ENCODE measurements at regions not wholly inside any gene's neighbourhood (a gene's known extent, or its start where the extent isn't known, plus 50 kb on each side); places are given as distances from the start of the nearest gene placed in this dataset.

DNA sequence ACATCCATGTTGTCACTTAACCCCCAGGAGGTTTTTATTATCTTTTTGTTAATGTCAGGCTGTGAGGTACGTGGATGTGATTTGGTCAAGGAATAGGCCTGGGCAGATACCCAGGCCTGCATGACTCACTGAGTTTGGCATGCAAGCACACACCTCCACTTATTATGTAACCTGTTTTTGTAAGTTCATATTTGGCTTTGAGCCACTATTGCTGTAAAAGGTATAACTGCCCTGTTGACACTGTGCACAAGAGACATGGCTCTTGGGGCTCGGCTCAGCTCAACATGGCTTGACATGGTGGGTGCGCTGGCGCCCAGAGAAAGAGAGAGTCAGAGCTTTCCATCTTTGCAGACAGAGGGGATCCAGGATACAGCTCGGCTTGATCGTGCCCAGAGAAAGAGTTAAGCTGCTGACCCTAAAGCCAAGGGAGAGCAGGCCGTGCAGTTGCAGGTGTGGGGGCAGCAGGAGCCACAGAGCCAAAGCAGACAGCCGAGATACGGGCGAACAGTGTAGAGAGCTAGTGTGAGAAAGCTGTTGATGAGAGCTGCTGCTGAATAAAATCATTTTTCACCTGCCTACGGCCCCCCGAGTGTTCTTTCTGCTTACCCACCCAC is 67.9 kb upstream of the UNC13C start:
- TF ChIP-seq TAF1 (IDR thresholded peaks at IDR 0.05; ENCODE audit: borderline replicate concordance, insufficient read depth, low read length) = no peak
- TF ChIP-seq FOXP2 (optimal IDR thresholded peaks at IDR 0.05; ENCODE audit: borderline replicate concordance, extremely low read depth, extremely low read length, insufficient read depth) = no peak
- no peak for TF ChIP-seq POLR2AphosphoS5 (IDR thresholded peaks at IDR 0.05; ENCODE audit: low read depth, low read length)
- TF ChIP-seq, protein P1, sequence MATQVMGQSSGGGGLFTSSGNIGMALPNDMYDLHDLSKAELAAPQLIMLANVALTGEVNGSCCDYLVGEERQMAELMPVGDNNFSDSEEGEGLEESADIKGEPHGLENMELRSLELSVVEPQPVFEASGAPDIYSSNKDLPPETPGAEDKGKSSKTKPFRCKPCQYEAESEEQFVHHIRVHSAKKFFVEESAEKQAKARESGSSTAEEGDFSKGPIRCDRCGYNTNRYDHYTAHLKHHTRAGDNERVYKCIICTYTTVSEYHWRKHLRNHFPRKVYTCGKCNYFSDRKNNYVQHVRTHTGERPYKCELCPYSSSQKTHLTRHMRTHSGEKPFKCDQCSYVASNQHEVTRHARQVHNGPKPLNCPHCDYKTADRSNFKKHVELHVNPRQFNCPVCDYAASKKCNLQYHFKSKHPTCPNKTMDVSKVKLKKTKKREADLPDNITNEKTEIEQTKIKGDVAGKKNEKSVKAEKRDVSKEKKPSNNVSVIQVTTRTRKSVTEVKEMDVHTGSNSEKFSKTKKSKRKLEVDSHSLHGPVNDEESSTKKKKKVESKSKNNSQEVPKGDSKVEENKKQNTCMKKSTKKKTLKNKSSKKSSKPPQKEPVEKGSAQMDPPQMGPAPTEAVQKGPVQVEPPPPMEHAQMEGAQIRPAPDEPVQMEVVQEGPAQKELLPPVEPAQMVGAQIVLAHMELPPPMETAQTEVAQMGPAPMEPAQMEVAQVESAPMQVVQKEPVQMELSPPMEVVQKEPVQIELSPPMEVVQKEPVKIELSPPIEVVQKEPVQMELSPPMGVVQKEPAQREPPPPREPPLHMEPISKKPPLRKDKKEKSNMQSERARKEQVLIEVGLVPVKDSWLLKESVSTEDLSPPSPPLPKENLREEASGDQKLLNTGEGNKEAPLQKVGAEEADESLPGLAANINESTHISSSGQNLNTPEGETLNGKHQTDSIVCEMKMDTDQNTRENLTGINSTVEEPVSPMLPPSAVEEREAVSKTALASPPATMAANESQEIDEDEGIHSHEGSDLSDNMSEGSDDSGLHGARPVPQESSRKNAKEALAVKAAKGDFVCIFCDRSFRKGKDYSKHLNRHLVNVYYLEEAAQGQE (IDR thresholded peaks at IDR 0.05; ENCODE audit: insufficient read depth in 1 of 2, low read depth in 2 of 2, low read length in 2 of 2) = no peak
- TF ChIP-seq SIN3A (IDR thresholded peaks at IDR 0.05; ENCODE audit: borderline replicate concordance, insufficient read depth, low read length) = no peak

DNA sequence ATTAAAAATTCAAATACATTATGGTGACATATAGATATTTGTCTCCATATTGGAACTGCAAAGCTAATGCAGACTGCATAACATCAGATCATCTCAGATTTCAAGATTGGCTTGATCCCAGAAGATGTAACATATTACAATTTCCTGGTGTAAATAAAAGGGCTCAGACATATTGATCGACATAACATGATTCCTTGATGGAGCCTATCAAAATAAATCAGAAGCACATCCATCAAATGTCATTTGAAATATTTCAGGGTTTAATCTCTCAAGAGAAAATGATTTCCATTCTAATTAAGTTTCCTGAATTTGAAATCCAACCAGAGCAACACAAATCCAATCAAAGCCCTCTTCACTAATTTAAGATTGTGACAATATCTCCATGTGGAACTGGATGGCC is 75.1 kb upstream of the UNC13C start:
- no peak for TF ChIP-seq TAF1 (IDR thresholded peaks at IDR 0.05; ENCODE audit: borderline replicate concordance, insufficient read depth, low read length)

DNA sequence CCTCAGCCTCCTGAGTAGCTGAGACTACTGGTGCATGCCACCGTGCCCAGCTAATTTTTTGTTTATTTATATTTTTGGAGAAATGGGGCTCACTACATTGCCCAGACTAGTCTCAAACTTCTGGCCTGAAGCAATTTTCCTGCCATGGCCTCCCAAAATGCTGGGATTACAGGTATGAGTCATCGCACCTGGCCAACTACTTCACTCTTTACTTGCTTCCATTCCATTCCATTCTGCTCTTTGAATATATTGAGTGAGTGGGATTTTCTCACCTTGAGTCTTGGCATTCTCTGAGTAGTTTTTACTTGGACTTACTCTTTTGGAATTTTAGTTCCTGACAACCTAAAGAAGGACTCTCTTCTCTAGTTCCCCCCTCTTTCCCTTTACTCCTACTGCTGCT is 93.8 kb upstream of the UNC13C start:
- TF ChIP-seq, protein P1 (IDR thresholded peaks at IDR 0.05; ENCODE audit: insufficient read depth in 1 of 2, low read depth in 2 of 2, low read length in 2 of 2) = no peak
- TF ChIP-seq SIN3A (IDR thresholded peaks at IDR 0.05; ENCODE audit: borderline replicate concordance, insufficient read depth, low read length) (no peak), POLR2AphosphoS5 (IDR thresholded peaks at IDR 0.05; ENCODE audit: low read depth, low read length) (no peak), TAF1 (IDR thresholded peaks at IDR 0.05; ENCODE audit: borderline replicate concordance, insufficient read depth, low read length) (no peak)

DNA sequence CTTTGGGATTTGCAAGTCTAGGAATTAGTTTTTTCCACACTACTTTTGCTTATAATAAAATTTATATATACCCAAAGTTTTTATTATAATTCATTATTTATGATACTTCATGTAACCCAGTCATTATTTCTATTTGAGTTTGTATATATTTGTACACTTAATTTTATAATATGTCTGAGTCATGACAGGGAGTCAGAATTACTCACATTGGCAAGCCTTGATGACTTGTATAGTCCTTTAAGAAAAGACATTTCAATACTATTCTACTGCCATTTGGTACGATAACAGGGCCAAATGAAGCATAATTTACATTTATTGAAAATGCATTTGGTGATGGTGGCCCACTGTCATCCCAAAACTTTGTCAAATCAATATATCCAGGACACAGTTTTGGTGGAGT is 95.9 kb upstream of the UNC13C start:
- TF ChIP-seq TAF1 (IDR thresholded peaks at IDR 0.05; ENCODE audit: borderline replicate concordance, insufficient read depth, low read length) (no peak), POLR2AphosphoS5 (IDR thresholded peaks at IDR 0.05; ENCODE audit: low read depth, low read length) (no peak), SIN3A (IDR thresholded peaks at IDR 0.05; ENCODE audit: borderline replicate concordance, insufficient read depth, low read length) (no peak), FOXP2 (optimal IDR thresholded peaks at IDR 0.05; ENCODE audit: borderline replicate concordance, extremely low read depth, extremely low read length, insufficient read depth) (no peak)
- TF ChIP-seq, protein P1 (IDR thresholded peaks at IDR 0.05; ENCODE audit: insufficient read depth in 1 of 2, low read depth in 2 of 2, low read length in 2 of 2) = no peak

DNA sequence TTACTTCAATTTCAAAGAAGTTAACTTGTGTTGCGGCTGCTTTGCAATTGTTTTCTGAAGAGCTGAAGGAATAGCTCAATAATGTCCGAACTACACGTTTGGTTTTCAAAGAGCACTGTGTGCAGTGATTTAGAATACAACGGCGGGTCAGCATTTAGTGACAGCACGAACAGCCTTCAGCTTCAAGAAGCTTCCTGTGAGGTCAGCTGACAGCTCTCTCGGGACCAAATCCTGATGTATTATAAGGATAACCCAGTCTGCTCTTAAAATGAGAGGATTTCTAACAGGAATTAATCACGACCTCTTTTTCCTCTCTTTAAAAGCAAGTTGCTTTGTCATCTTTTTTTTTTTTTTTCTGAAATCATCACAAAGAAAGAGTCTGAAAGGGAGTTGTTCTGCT is 97.9 kb upstream of the UNC13C start:
- TF ChIP-seq, protein P1 (IDR thresholded peaks at IDR 0.05; ENCODE audit: insufficient read depth in 1 of 2, low read depth in 2 of 2, low read length in 2 of 2) = no peak
- TF ChIP-seq TAF1 (IDR thresholded peaks at IDR 0.05; ENCODE audit: borderline replicate concordance, insufficient read depth, low read length) = no peak
- no peak for TF ChIP-seq POLR2AphosphoS5 (IDR thresholded peaks at IDR 0.05; ENCODE audit: low read depth, low read length)
- TF ChIP-seq FOXP2 (optimal IDR thresholded peaks at IDR 0.05; ENCODE audit: borderline replicate concordance, extremely low read depth, extremely low read length, insufficient read depth) = no peak
- no peak for TF ChIP-seq SIN3A (IDR thresholded peaks at IDR 0.05; ENCODE audit: borderline replicate concordance, insufficient read depth, low read length)

Measured in PFSK-1 (cell line).